Non-pigmented ciliary epithelial cell (primary cell): ENCODE measurements at regions not wholly inside any gene's neighbourhood (a gene's known extent, or its start where the extent isn't known, plus 50 kb on each side); places are given as distances from the start of the nearest gene placed in this dataset.
A peak's percentile ranks its signal among the peaks of the same experiment; 100 is the strongest.

Source experiments
- DNase-seq: peaks from one replicate; pipeline ENCODE4 v3.0.0-alpha.2; 2010; ENCODE audit warnings: low read depth

GRCh38 chr13:106660746-106661625 lies 93.0 kb upstream of the ARGLU1 start:
- DNase-seq: no peak

GRCh38 chr13:106657104-106657503 lies 89.2 kb upstream of the ARGLU1 start:
- no peak for DNase-seq

GRCh38 chr13:106656186-106656585 lies 88.2 kb upstream of the ARGLU1 start:
- DNase-seq: no peak

- DNase-seq: no peak
These were observed 83.5 kb upstream of the ARGLU1 start for GRCh38 chr13:106651442-106651841.

DNA sequence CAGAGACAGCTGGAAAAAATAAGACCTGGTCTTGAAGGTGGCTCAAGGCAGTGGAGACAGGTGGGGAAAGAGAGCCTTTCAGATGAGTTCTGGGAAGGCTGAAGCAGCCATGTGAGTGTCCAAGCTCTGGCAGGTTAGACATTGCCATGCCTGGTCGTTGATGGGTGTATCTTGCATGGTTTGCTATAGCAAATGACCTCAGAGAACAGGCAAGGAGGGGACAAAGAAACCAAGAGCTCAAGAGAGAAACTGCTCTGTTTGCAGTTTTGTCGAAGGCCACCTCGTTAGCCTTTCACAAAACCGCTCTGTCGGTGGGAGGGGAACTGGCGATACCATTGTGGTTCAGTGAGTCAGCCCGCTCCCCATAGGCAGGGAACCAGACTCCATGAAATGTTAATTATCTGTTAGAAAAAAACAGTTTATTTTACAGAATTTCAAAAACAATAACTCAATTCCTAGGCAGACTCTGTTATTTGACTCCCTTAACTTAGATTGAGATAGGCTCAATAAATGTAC lies 82.8 kb upstream of the ARGLU1 start:
- no peak for DNase-seq

DNA sequence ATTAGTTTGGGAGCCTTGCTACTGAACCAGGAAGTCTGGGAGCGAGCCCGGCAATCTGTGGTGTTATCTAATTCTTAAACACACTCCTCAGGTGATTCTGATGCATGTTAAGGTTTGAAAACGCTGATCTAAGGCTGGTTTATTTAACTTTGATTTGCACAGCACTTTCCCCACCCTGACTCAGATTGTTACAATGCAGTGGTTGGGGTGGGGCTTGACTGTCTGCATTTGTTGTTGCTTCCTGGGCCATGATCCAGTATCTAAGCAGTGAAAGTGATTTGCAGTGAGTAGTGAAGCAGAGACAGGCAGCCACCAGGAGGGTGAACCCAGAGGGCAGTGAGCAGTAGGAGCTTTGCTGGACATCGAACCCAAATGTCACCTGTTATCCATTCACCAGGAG lies 81.6 kb upstream of the ARGLU1 start:
- DNase-seq: peak; percentile 3

DNA sequence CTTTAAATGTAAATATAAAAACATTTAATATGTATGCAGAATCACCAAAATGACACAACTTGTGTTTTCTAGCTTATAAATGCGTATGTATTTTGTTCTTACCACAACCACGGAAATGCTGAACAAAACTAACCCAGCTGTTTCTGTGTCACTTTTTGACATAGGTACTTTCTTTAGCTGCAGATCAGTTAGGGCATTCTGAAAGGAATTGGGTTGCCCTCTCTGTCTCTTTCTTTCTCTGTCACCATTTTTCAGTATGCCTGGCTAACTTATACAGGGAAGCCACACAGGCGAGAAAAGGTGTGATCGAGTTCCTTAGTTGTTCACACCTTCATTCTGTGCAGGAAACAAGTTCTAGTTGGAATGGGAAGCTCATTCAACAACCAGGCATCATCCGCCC lies 72.6 kb upstream of the ARGLU1 start:
- no peak for DNase-seq

- DNase-seq: no peak
These were observed 69.6 kb upstream of the ARGLU1 start for GRCh38 chr13:106637519-106637918.

GRCh38 chr13:106636492-106636891 lies 68.6 kb upstream of the ARGLU1 start:
- no peak for DNase-seq

GRCh38 chr13:106635616-106636015 lies 67.7 kb upstream of the ARGLU1 start:
- DNase-seq: no peak

GRCh38 chr13:106633321-106633720 lies 65.4 kb upstream of the ARGLU1 start:
- no peak for DNase-seq

GRCh38 chr13:106630650-106631049 lies 62.7 kb upstream of the ARGLU1 start:
- no peak for DNase-seq

- no peak for DNase-seq
These were observed 62.2 kb upstream of the ARGLU1 start for GRCh38 chr13:106630162-106630561.

GRCh38 chr13:106628936-106629659 lies 61.2 kb upstream of the ARGLU1 start:
- DNase-seq: no peak

GRCh38 chr13:106626473-106626872 lies 58.5 kb upstream of the ARGLU1 start:
- DNase-seq: no peak

GRCh38 chr13:106625578-106625977 lies 57.6 kb upstream of the ARGLU1 start:
- no peak for DNase-seq

DNA sequence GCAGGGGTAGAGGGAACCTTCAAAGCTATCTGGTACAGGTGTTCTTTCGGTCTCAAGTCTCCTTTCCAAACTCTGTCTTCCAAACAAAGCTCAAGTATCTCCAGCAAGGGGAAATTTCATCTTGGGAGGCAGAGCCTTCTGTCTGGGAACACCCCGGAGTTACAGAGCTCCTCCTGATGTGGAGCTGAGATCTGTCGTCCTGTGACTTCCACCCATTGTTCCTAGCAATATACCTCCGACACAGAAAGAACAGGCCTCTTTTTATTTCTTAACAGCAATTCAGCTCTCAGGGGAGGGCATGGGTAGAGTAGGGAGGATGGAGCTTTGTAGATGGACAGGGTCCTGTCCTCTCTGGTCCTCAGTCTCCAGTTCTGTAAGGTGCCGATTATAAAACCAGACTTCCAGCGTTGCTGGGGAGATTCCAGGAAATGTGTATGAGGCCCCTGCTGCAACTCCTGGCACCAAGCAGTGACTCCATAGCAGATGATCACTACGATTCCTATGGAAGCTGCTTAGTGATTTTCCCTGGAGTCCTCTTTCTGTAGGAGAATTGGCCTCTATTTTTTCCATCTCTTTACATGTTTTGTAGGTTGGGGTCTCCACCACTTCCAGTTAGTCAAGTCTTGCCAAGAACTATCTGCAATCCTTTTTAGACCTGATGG lies 56.0 kb upstream of the ARGLU1 start:
- DNase-seq: no peak

- no peak for DNase-seq
These were observed 53.9 kb upstream of the ARGLU1 start for GRCh38 chr13:106621833-106622232.

DNA sequence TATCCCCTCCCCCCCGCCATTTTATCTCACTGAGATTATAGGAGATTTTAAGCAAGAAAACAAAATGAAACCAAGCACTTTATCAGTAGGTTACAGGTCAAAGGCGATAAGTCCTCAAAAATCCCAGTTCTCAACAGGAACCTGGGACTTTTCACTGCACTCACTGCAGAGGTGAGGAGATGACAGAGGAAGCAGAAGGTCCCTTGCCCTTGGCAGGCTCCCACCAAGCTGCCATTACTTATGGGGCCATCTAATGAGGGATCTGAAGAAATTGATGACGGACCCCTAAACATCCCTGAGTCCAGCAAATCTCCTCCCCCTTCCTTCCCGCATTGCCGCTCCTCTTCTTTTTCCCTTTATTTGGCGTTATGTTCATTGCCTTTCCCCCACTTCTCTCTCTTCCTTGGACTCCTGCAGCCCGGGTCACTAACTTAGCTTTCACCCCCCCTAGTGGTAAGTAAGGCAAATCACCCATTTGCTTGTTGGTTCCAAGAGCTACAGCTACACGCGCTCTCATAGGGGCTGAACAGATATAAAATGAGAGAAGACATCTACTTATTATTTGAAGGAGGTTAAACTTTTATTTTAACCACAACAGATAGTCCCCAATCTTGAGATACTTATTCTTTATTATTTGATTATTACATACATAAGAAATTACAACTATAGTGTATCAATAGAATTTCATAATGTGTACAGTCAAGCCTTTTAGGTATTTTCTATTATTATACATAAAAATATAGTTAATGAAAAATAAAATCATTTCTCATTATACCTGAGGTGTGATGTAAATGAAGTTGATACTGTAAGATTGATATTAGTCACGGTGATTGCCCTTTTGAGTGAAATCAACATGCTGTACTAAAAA lies 52.0 kb upstream of the ARGLU1 start:
- DNase-seq: no peak
